D721Med (cell line): ENCODE measurements at regions not wholly inside any gene's neighbourhood (a gene's known extent, or its start where the extent isn't known, plus 50 kb on each side); places are given as distances from the start of the nearest gene placed in this dataset.

Experiments
- DNase-seq: peaks from one replicate; pipeline ENCODE4 v3.0.0; 2011; ENCODE audit warnings: low spot score; ENCODE audit not compliant: insufficient read length
- FAIRE-seq: peaks from 2 replicates; lab custom pipeline; 2011; peaks lifted over from hg19 to GRCh38; lab: Jason Lieb, UNC
- CTCF ChIP-seq: IDR thresholded peaks from 2 replicates; pipeline ENCODE4 v1.5.1; 2012; ENCODE audit warnings: mild to moderate bottlenecking, control low read depth; ENCODE audit not compliant: insufficient read depth; ENCODE audit errors: missing control alignments

GRCh38 chr2:164420787-164421186 lies 200.5 kb downstream of the GRB14 start:
- no peak for TF ChIP-seq CTCF
- FAIRE-seq (no peak), DNase-seq (no peak)

GRCh38 chr2:164412831-164413230 lies 208.5 kb downstream of the GRB14 start:
- no peak for FAIRE-seq
- no peak for TF ChIP-seq CTCF
- DNase-seq: no peak

GRCh38 chr2:164389411-164389810 lies 231.9 kb downstream of the GRB14 start:
- FAIRE-seq (no peak), DNase-seq (no peak)
- no peak for TF ChIP-seq CTCF

GRCh38 chr2:164388511-164388910 lies 232.8 kb downstream of the GRB14 start:
- no peak for FAIRE-seq
- no peak for DNase-seq
- no peak for TF ChIP-seq CTCF

- TF ChIP-seq CTCF: no peak
- FAIRE-seq (no peak), DNase-seq (no peak)
Measured at GRCh38 chr2:164386231-164386630, 235.1 kb downstream of the GRB14 start.

- FAIRE-seq: no peak
- TF ChIP-seq CTCF: no peak
- DNase-seq: no peak
Measured at GRCh38 chr2:164384434-164384833, 236.8 kb downstream of the GRB14 start.

GRCh38 chr2:164371916-164372315 lies 249.4 kb downstream of the GRB14 start:
- DNase-seq: no peak
- no peak for FAIRE-seq
- no peak for TF ChIP-seq CTCF
